Renal cortical epithelial cell (primary cell): ENCODE measurements at regions not wholly inside any gene's neighbourhood (a gene's known extent, or its start where the extent isn't known, plus 50 kb on each side); places are given as distances from the start of the nearest gene placed in this dataset.
"Not testable (repeated sequence)": the region's sequence is repeated elsewhere in the genome, so short reads cannot be mapped to it uniquely, and the experiment has no call there.

ENCODE experiments used
- DNase-seq: peaks from one replicate; pipeline ENCODE4 v3.0.0-alpha.2; 2011; ENCODE audit warnings: low read depth

GRCh38 chr6:15121443-15121842, 124.4 kb upstream of the JARID2 start:
- no peak for DNase-seq

GRCh38 chr6:15121977-15122550, 123.8 kb upstream of the JARID2 start:
- DNase-seq = no peak

DNA sequence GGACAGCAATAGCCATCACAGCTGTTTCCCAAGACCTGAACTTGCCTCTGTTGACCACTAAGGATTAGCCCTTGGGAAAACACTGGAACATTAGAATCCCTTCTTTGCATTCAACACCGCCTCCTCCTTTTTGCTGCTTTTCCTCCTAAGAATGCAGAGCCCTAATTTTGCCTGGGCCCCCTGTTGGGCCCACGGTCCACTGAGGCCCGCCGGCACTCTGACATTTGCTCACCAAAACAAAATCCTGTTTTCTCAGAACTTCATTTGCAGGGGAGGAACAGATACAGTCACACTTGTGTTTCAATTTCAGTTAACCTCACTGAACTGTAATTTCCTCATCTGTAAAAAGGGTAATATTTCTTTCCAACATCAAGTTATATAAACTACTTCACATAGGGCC, 116.0 kb upstream of the JARID2 start:
- no peak for DNase-seq

GRCh38 chr6:15131234-15131633, 114.6 kb upstream of the JARID2 start:
- DNase-seq = no peak

DNA sequence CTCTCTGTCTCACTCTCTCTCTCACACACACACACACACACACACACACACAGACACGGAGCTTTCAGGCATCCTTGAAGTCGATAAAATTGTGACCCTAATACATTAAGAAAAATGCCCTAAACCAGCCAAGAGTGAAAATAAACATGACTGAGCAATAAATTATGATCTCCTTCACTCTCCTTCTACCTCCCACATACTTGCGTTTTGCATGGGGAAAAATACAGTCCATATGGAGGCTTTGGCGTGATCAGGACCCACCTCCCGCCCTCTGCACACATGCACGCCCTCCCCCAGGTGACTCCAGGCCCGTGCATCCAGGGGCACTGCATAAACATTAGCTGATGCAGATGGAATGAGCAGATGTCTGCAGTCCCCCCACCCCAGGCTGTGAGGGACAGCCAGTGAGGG, 114.2 kb upstream of the JARID2 start:
- DNase-seq = no peak

DNA sequence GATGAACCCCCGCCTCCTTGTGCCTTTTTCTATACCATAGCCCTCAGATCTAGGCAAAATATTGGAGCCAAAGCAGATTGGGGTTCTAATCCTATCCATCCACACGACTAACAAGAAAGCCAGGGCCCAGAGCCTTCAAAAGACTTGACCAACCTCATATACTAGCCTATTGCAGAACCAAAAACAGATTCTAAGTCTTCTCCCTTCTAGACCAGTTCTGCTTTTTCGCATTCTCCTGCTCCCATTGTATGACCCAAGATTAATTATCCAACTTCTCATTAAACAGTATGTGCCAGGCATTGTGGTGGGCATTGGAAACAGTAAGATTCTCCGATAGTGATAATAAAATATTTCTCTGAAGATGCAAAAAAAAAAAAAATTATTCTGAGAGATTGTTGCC, 113.7 kb upstream of the JARID2 start:
- DNase-seq = no peak

DNA sequence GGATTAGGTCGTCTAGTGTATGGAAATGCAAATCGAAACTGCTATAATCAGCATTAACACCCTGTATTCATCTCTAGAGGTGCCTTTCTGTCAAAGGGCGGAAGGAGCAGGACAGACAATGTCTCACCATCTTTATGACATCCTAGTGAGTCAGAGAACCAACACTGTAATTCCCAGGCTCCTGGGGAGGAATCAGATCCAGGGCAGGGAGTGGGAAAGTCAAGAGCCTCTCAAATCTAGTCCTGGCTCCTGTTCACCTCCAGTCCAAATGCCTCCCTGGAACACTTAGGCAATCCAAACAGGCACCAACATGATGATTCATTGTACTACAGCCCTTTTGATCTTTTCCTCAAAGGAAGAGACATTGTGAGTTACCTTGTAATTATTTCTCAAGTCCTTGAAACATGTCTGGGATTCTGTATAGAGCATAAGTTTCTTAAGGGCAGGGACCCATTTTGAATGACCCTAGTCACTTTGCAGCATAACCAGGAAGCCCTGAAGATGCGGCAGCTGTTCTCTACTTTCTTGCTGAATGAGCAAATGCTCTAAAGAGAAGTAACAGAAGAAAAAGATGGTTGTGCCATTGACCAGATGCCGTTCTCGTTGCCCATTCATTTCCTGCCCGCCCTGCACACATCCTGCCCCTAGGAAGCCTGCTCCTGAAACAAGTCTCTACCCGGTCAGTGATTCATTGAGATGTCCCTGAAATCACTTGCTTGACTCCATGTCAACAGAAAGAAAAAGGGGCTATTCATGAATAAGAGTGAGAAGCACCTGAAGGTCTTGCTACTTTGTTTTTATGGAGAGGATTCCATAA, 112.8 kb upstream of the JARID2 start:
- DNase-seq = peak; percentile 95

GRCh38 chr6:15137086-15137485, 108.8 kb upstream of the JARID2 start:
- no peak for DNase-seq

DNA sequence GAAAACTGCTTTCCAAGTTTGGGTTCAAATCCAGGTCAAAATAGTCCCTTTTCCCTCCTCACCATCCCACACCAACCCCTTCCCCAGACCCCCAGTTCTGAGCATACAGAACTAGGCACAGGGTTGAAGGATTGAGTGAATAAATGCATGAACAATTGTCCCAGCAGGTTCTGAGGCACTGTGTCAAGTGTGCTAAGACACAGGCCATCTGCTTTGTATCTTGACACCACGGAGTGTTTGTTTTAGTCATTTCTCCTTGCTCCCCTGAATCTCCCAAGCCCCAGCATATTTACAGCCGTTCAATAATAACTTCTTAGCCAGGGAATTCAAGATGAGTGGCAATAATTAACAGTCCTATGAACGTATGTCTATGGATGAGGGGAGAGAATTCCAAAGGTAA, 102.8 kb upstream of the JARID2 start:
- DNase-seq = no peak

DNA sequence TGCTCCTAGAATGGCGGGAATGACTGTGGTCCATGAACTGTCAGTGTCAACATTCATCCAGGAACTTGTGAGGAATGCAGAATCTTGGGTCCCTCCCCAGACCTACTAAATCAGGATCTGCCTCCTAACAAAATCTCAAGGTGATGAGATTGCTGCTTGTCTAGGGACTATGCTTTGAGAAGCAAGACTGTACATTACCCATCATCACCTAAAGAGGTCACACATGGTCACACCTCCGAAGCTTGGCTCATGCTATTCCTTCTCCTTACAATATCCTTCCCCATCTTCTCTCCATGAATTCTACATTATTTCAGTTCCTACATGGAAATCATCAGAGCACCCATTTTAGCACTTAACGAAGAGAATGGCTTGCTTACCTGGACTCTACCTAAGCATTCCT, 102.3 kb upstream of the JARID2 start:
- DNase-seq = no peak

- DNase-seq = no peak
Observed at GRCh38 chr6:15145821-15146220, 100.0 kb upstream of the JARID2 start.

DNA sequence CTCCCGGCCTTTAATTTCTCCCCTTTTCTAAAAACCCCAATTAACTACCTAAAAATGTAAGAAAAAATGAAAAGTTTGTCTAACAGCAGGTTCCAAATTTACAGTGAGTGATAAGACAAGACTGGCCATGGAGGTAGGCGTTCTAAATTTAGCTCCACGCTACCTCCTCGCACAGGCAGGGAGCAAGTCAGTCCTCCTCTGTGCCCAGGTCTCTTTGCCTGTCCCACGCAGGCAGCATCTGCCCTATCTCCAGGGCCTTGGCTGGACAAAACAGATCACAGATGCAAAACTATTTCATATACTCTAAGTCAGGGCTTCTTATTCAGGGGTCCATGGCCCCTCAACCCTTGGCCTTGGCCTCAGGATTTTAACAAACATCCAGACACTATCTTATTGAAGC, 98.0 kb upstream of the JARID2 start:
- DNase-seq = no peak

DNA sequence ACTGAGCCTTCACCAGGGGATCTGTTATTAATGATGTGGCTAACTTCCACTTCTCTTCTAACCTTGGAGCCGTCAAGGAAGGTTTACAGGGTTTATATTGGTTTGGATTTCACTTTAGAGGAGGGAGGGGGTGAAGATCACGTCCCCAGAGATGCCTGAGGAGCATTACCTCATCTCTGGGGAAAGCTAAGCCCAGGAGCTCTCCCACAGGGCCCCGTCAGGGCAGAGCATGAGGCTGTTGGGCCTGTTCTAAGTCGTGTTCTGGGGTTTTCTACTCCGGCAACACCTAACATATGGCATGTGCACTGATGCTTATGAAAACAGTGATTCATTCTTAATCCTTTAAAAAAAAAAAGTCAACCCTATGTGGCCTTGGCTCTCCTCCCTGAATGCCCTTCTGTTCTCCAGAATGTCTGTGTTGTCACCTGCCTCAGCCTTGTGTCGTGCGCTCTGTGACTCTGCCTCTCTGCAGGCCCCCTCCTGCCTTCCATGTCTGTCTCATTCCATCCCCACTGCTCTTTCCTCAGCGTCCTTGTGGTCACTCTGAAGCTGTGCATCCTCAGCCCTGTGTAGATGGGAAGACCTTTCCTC, 97.4 kb upstream of the JARID2 start:
- DNase-seq = peak; percentile 66

- DNase-seq = no peak
Observed at GRCh38 chr6:15150207-15150606, 95.7 kb upstream of the JARID2 start.

- no peak for DNase-seq
Observed at GRCh38 chr6:15152700-15153099, 93.2 kb upstream of the JARID2 start.

DNA sequence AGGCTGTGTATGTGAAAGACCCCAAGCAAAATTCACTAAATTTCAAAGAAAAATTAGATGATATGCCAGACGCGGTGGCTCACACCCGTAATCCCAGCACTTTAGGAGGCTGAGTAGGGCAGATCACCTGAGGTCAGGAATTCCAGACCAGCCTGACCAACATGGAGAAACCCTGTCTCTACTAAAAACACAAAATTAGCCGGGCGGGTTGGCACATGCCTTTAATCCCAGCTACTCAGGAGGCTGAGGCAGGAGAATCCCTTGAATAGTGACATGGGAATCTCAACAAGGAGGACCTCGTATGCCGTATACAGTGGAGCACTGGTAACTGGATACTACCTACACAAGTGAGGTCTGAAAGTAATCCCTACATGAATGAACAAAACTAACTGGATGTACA, 92.7 kb upstream of the JARID2 start:
- no peak for DNase-seq

GRCh38 chr6:15157479-15157878, 88.4 kb upstream of the JARID2 start:
- no peak for DNase-seq

DNA sequence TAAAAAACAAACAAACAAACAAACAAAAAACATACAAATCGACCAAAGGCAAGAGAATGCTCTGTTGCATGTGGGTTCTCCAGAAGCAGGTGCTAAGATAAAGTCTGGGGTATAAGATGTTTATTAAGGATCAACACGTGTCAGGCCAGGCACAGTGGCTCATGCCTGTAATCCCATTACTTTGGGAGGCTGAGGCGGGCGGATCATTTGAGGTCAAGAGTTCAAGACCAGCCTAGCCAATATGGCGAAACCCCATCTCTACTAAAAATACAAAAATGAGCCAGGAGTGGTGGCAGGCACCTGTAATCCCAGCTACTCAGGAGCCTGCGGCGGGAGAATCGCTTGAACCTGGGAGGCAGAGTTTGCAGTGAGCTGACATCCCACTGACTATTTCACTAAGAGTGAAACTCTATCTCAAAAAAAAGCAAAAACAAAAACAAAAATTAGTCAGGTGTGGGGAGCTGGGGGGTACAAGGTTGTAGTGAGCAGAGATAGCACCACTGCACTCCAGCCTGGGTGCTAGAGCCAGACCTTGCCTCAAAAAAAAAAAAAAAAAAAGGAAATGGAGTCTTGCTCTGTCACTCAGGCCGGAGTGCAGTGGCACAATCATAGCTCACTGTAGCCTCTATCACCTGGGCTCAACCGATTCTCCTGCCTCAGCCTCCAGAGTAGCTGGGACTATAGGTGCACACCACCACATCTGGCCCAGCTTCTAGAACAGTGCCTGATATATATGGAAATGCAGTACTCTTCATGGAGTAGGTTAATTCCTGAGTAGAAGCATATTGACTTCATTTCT, 86.8 kb upstream of the JARID2 start:
- no peak for DNase-seq

- no peak for DNase-seq
Observed at GRCh38 chr6:15160812-15161211, 85.1 kb upstream of the JARID2 start.

DNA sequence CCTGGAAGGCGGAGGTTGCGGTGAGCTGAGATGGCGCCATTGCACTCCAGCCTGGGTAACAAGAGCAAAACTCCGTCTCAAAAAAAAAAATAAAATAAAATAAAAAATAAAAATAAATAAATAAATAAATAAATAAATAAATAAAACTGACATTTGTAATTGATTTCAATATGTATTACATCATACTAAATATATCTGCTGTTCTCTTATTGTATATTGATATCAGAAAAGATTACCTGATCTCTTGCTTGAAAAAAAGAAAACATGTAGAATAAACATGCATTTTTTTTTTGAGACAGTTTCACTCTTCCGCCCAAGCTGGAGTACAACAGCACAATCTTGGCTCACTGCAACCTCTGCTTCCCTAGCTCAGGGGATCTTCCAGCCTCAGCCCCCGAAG, 81.0 kb upstream of the JARID2 start:
- not testable (repeated sequence) for DNase-seq

- DNase-seq = no peak
Observed at GRCh38 chr6:15166121-15166520, 79.7 kb upstream of the JARID2 start.

GRCh38 chr6:15170126-15170525, 75.7 kb upstream of the JARID2 start:
- DNase-seq = no peak

DNA sequence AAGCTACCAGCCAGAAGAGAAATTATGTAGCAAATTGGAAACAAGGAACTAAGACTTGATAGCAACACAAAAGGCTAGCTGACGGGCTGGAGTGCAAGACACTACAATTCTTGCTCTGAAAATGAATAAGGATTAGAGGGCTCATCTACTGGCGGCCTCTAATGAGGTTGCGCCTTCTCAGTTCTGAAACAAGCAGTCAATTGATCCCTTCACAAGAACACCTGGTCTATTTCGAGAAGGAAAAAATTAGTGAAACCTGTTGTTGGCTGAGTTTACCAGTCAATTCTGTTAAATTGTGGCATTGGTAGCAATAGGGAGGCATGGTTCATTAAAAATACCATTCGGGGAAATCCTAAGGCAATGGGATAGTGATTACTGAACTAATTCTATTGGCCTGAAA, 74.8 kb upstream of the JARID2 start:
- DNase-seq = no peak
